HUES48 (cell line): ENCODE measurements at regions not wholly inside any gene's neighbourhood (a gene's known extent, or its start where the extent isn't known, plus 50 kb on each side); places are given as distances from the start of the nearest gene placed in this dataset.
"Not testable (repeated sequence)": the region's sequence is repeated elsewhere in the genome, so short reads cannot be mapped to it uniquely, and the experiment has no call there.

Experiments
- H3K27ac ChIP-seq: one replicate; pipeline ENCODE4 v1.7.0; 2013; ENCODE audit warnings: low read depth, low read length, inconsistent platforms
- H3K27me3 ChIP-seq: 2 replicates; pipeline ENCODE4 v1.6.1; 2013; ENCODE audit warnings: mild to moderate bottlenecking, low read length; ENCODE audit not compliant: control insufficient read depth, insufficient read depth
- H3K36me3 ChIP-seq: 2 replicates; pipeline ENCODE4 v1.6.1; 2013; ENCODE audit warnings: low read length; ENCODE audit not compliant: control insufficient read depth, insufficient read depth
- H3K4me1 ChIP-seq: 2 replicates; pipeline ENCODE4 v1.6.1; 2013; ENCODE audit warnings: mild to moderate bottlenecking, low read length; ENCODE audit not compliant: control insufficient read depth, insufficient read depth
- H3K4me3 ChIP-seq: 2 replicates; pipeline ENCODE4 v1.5.1; 2013; ENCODE audit warnings: mild to moderate bottlenecking, low read depth, low read length
- H3K9ac ChIP-seq: 2 replicates; pipeline ENCODE4 v1.6.1; 2013; ENCODE audit warnings: mild to moderate bottlenecking, low read depth, low read length, moderate library complexity
- H3K9me3 ChIP-seq: 2 replicates; pipeline ENCODE4 v1.6.1; 2013; ENCODE audit warnings: low read length; ENCODE audit not compliant: control insufficient read depth, insufficient read depth

- no peaks in the 10 kb centered on the region for H3K9me3 ChIP-seq
- H3K4me3 ChIP-seq = no peak overlapping the region
- no peak overlapping the region for H3K27ac ChIP-seq
- no peaks in the 10 kb centered on the region for H3K36me3 ChIP-seq
- no peaks in the 10 kb centered on the region for H3K27me3 ChIP-seq
- H3K9ac ChIP-seq = no peak overlapping the region
- no peaks in the 10 kb centered on the region for H3K4me1 ChIP-seq
Observed at GRCh38 chr12:111271674-111272418, 97.0 kb downstream of the PHETA1 start.

DNA sequence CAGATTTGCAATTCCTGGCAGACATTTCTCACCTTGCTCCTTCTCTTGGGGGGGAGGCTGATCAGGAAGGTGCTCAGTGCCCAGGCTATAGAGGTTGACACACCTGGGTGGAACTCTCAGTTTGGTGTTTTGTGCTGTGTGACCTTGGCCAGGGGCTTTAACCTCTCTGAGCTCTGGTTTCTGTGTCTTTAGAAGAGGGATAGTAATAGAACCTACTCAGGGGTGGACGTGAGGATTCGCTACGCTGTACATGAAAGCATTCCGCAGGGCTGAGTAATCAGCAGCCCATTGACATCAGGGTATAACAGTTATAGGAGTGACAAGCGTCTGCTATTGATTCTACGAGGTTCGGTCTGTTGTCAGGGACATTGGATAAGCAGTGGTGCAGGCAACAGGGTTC, 98.1 kb downstream of the PHETA1 start:
- Histone ChIP-seq H3K4me3 (no peak overlapping the region), H3K27me3 (no peaks in the 10 kb centered on the region), H3K4me1 (no peaks in the 10 kb centered on the region), H3K36me3 (no peaks in the 10 kb centered on the region), H3K9me3 (no peaks in the 10 kb centered on the region), H3K27ac (no peak overlapping the region), H3K9ac (no peak overlapping the region)

DNA sequence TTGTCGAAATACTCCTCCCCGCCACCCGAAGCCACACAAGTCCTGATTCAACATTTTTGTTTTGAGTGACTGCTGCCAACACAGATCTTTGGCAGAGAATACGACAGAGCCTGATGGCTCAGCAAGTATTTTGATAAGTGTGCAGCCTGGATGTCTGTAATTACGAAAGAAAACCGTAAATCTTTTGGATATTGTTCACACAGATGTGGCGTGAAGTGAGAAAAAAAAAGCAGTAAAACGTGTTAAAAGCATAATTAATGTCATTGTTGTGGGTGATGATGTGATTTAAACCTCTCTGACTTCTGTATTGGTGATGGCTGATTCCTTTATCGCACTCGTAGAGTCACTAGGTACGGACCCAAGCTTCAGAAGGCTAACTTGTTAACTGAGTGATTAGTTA, 98.7 kb downstream of the PHETA1 start:
- H3K4me3 ChIP-seq = no peak overlapping the region
- H3K9me3 ChIP-seq = no peaks in the 10 kb centered on the region
- no peaks in the 10 kb centered on the region for H3K4me1 ChIP-seq
- no peak overlapping the region for H3K27ac ChIP-seq
- H3K36me3 ChIP-seq = no peaks in the 10 kb centered on the region
- H3K9ac ChIP-seq = no peak overlapping the region
- no peaks in the 10 kb centered on the region for H3K27me3 ChIP-seq

DNA sequence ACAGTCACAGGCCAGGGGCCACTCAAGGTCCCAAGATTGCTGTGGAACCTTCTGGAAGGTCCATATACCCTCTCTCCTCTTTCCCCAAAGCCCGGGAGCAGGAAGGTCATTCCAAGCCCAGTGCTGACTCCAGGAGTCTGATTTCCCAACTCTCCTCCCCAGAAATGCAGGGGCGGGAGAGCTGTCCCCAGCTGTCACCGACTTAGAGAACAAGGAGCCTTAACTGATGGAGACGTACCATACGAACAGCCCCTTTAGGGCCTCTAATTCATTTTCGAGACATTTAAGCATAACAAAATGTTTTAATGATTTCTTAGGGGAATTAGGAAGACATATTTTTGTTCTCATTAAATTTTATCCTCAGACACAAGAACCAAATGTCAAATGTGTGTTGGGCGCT, 99.2 kb downstream of the PHETA1 start:
- no peak overlapping the region for H3K9ac ChIP-seq
- H3K27ac ChIP-seq = no peak overlapping the region
- no peaks in the 10 kb centered on the region for H3K4me1 ChIP-seq
- H3K4me3 ChIP-seq = no peak overlapping the region
- no peaks in the 10 kb centered on the region for H3K36me3 ChIP-seq
- no peaks in the 10 kb centered on the region for H3K9me3 ChIP-seq
- no peaks in the 10 kb centered on the region for H3K27me3 ChIP-seq

- no peaks in the 10 kb centered on the region for H3K9me3 ChIP-seq
- H3K9ac ChIP-seq = no peak overlapping the region
- H3K4me1 ChIP-seq = no peaks in the 10 kb centered on the region
- no peaks in the 10 kb centered on the region for H3K36me3 ChIP-seq
- no peaks in the 10 kb centered on the region for H3K27me3 ChIP-seq
- no peak overlapping the region for H3K4me3 ChIP-seq
- no peak overlapping the region for H3K27ac ChIP-seq
Observed at GRCh38 chr12:111268738-111269572, 99.9 kb downstream of the PHETA1 start.

DNA sequence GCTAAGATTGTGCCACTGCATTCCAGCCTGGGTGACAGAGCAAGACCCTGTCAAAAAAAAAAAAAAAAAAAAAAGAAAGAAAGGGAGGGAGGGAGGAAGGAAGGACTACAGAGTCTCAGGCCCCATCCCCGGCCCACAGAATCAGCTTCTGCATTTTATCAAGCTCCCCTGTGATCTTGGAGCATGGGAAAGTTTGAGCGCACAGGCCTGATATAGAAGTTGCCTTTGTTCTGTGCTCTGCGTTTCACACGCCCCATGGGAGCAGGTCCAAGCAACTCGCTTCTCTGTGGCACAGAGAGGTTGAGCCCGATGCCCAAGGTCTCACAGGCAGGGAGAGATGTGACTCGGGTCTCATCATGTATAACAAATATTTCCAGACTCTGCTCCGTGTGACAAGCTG, 101.8 kb downstream of the PHETA1 start:
- Histone ChIP-seq H3K4me1 (no peaks in the 10 kb centered on the region), H3K9ac (no peak overlapping the region), H3K27me3 (no peaks in the 10 kb centered on the region)

GRCh38 chr12:111261911-111262676, 106.8 kb downstream of the PHETA1 start:
- H3K4me3 ChIP-seq = no peak overlapping the region
- no peaks in the 10 kb centered on the region for H3K4me1 ChIP-seq
- H3K36me3 ChIP-seq = no peaks in the 10 kb centered on the region
- no peaks in the 10 kb centered on the region for H3K9me3 ChIP-seq
- H3K27me3 ChIP-seq = no peaks in the 10 kb centered on the region
- H3K9ac ChIP-seq = no peak overlapping the region
- H3K27ac ChIP-seq = no peak overlapping the region

More for the DNA sequence above, 101.8 kb downstream of the PHETA1 start:
- Histone ChIP-seq H3K27ac (no peak overlapping the region), H3K9me3 (no peaks in the 10 kb centered on the region), H3K36me3 (no peaks in the 10 kb centered on the region), H3K4me3 (no peak overlapping the region)

GRCh38 chr12:111260732-111261131, 108.2 kb downstream of the PHETA1 start:
- no peaks in the 10 kb centered on the region for H3K9me3 ChIP-seq
- H3K27me3 ChIP-seq = no peaks in the 10 kb centered on the region
- no peaks in the 10 kb centered on the region for H3K4me1 ChIP-seq
- H3K4me3 ChIP-seq = no peak overlapping the region
- no peaks in the 10 kb centered on the region for H3K36me3 ChIP-seq
- H3K27ac ChIP-seq = no peak overlapping the region
- no peak overlapping the region for H3K9ac ChIP-seq

DNA sequence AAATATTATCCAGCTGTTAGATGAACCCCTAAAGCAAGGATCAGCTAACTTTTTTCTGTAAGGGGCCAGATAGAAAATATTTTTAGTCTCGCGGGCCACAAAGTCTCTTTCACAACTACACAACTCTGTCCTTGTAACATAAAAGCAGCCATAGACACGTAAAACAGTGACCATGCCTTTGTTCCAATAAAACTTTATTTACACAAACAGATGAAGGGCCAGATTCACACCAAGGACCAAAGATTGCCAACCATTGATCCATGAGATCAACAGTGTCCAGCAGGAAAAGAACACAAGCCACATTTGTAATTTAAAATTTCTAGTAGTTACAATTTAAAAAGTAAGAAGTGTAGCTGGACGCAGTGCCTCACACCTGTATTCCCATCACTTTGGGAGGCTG, 109.7 kb downstream of the PHETA1 start:
- no peak overlapping the region for H3K4me3 ChIP-seq
- H3K27me3 ChIP-seq = no peaks in the 10 kb centered on the region
- no peak overlapping the region for H3K9ac ChIP-seq
- no peak overlapping the region for H3K27ac ChIP-seq
- H3K4me1 ChIP-seq = no peaks in the 10 kb centered on the region
- H3K36me3 ChIP-seq = no peaks in the 10 kb centered on the region
- no peaks in the 10 kb centered on the region for H3K9me3 ChIP-seq

- H3K4me3 ChIP-seq, H3K9me3 ChIP-seq, H3K36me3 ChIP-seq, H3K27ac ChIP-seq, H3K9ac ChIP-seq, H3K27me3 ChIP-seq, H3K4me1 ChIP-seq: not testable (repeated sequence)
Observed at GRCh38 chr12:111258081-111258480, 110.8 kb downstream of the PHETA1 start.

- Histone ChIP-seq H3K27ac (no peak overlapping the region), H3K4me3 (no peak overlapping the region), H3K27me3 (no peaks in the 10 kb centered on the region), H3K4me1 (no peaks in the 10 kb centered on the region), H3K9me3 (no peaks in the 10 kb centered on the region), H3K36me3 (no peaks in the 10 kb centered on the region), H3K9ac (no peak overlapping the region)
Observed at GRCh38 chr12:111257435-111257902, 111.4 kb downstream of the PHETA1 start.
